Parathyroid adenoma (tissue), 2 donors: ENCODE measurements at regions not wholly inside any gene's neighbourhood (a gene's known extent, or its start where the extent isn't known, plus 50 kb on each side); places are given as distances from the start of the nearest gene placed in this dataset.

Experiments used
- H2AFZ ChIP-seq: fragments of 300-600 bp; sonication (generic); one replicate; pipeline ENCODE4 v1.7.0; 2017; ENCODE audit warnings: antibody characterized with exemption, mild to moderate bottlenecking
- H3K27ac ChIP-seq: fragments of 300-600 bp; sonication (generic); one replicate; pipeline ENCODE4 v1.7.0; 2017
- H3K27me3 ChIP-seq: fragments of 300-600 bp; sonication (generic); one replicate; pipeline ENCODE4 v1.7.0; 2017; ENCODE audit warnings: low read length; ENCODE audit not compliant: control insufficient read depth, insufficient read depth
- H3K36me3 ChIP-seq: fragments of 300-600 bp; sonication (generic); one replicate; pipeline ENCODE4 v1.7.0; 2017; ENCODE audit warnings: low read length; ENCODE audit not compliant: control insufficient read depth, insufficient read depth
- H3K4me1 ChIP-seq: fragments of 300-600 bp; sonication (generic); one replicate; pipeline ENCODE4 v1.7.0; 2017; ENCODE audit warnings: control low read depth
- H3K4me2 ChIP-seq: fragments of 300-600 bp; sonication (generic); one replicate; pipeline ENCODE4 v1.7.0; 2017; ENCODE audit warnings: low read length
- H3K4me3 ChIP-seq: fragments of 300-600 bp; sonication (generic); one replicate; pipeline ENCODE4 v1.7.0; 2017; ENCODE audit warnings: low read depth, low read length
- H3K79me2 ChIP-seq: fragments of 300-600 bp; sonication (generic); one replicate; pipeline ENCODE4 v1.7.0; 2017; ENCODE audit warnings: control low read depth
- H3K9ac ChIP-seq: fragments of 300-600 bp; sonication (generic); one replicate; pipeline ENCODE4 v1.7.0; 2017; ENCODE audit warnings: mild to moderate bottlenecking
- H3K9me3 ChIP-seq: fragments of 300-600 bp; sonication (generic); one replicate; pipeline ENCODE4 v1.7.0; 2017; ENCODE audit warnings: low read length; ENCODE audit not compliant: control insufficient read depth
- CTCF ChIP-seq: fragments of 300-600 bp; sonication (generic); IDR thresholded peaks from one replicate; pipeline ENCODE4 v1.7.0; 2017; ENCODE audit warnings: antibody characterized with exemption, mild to moderate bottlenecking
- donor health status: primary hyperparathyroidism.

- Histone ChIP-seq H3K9me3 (no peaks in the 10 kb centered on the region), H3K27me3 (no peaks in the 10 kb centered on the region), H2AFZ (peak overlapping the region; percentile 3), H3K79me2 (no peaks in the 10 kb centered on the region), H3K9ac (no peak overlapping the region), H3K4me1 (no peaks in the 10 kb centered on the region), H3K4me3 (no peak overlapping the region), H3K27ac (no peak overlapping the region), H3K36me3 (no peaks in the 10 kb centered on the region), H3K4me2 (no peak overlapping the region)
- no peak for TF ChIP-seq CTCF
Measured at GRCh38 chr3:111282024-111282423, 210.4 kb downstream of the NECTIN3 start.

- Histone ChIP-seq H3K9me3 (no peaks in the 10 kb centered on the region), H3K4me3 (no peak overlapping the region), H3K4me2 (no peak overlapping the region), H3K9ac (no peak overlapping the region), H3K4me1 (no peaks in the 10 kb centered on the region), H3K36me3 (no peaks in the 10 kb centered on the region), H3K27ac (no peak overlapping the region), H2AFZ (no peak overlapping the region), H3K79me2 (no peaks in the 10 kb centered on the region), H3K27me3 (no peaks in the 10 kb centered on the region)
- TF ChIP-seq CTCF = no peak
Measured at GRCh38 chr3:111283165-111283564, 211.5 kb downstream of the NECTIN3 start.

- H3K79me2 ChIP-seq = no peaks in the 10 kb centered on the region
- no peaks in the 10 kb centered on the region for H3K36me3 ChIP-seq
- no peak overlapping the region for H2AFZ ChIP-seq
- no peak overlapping the region for H3K27ac ChIP-seq
- no peak overlapping the region for H3K4me3 ChIP-seq
- no peak for TF ChIP-seq CTCF
- no peaks in the 10 kb centered on the region for H3K27me3 ChIP-seq
- H3K9me3 ChIP-seq = no peaks in the 10 kb centered on the region
- H3K4me2 ChIP-seq = no peak overlapping the region
- H3K9ac ChIP-seq = no peak overlapping the region
- no peaks in the 10 kb centered on the region for H3K4me1 ChIP-seq
Measured at GRCh38 chr3:111284503-111285183, 213.0 kb downstream of the NECTIN3 start.

GRCh38 chr3:111285184-111285538, 213.5 kb downstream of the NECTIN3 start:
- TF ChIP-seq CTCF = no peak
- Histone ChIP-seq H3K27me3 (no peaks in the 10 kb centered on the region), H2AFZ (no peak overlapping the region), H3K36me3 (no peaks in the 10 kb centered on the region), H3K4me2 (no peak overlapping the region), H3K9ac (no peak overlapping the region), H3K27ac (no peak overlapping the region), H3K9me3 (no peaks in the 10 kb centered on the region), H3K79me2 (no peaks in the 10 kb centered on the region), H3K4me3 (no peak overlapping the region), H3K4me1 (no peaks in the 10 kb centered on the region)

- no peaks in the 10 kb centered on the region for H3K36me3 ChIP-seq
- H2AFZ ChIP-seq = no peak overlapping the region
- no peak overlapping the region for H3K27ac ChIP-seq
- no peaks in the 10 kb centered on the region for H3K79me2 ChIP-seq
- no peak overlapping the region for H3K4me3 ChIP-seq
- no peak overlapping the region for H3K9ac ChIP-seq
- no peaks in the 10 kb centered on the region for H3K9me3 ChIP-seq
- no peak for TF ChIP-seq CTCF
- H3K4me1 ChIP-seq = no peaks in the 10 kb centered on the region
- H3K27me3 ChIP-seq = no peaks in the 10 kb centered on the region
- no peak overlapping the region for H3K4me2 ChIP-seq
Measured at GRCh38 chr3:111285694-111286093, 214.1 kb downstream of the NECTIN3 start.
